ENCODE measurements at regions not wholly inside any gene's neighbourhood (a gene's known extent, or its start where the extent isn't known, plus 50 kb on each side); places are given as distances from the start of the nearest gene placed in this dataset.

GRCh38 chr9:116064970-116065369 is 88.6 kb upstream of the PAPPA start:
- no peak for DNase-seq

DNA sequence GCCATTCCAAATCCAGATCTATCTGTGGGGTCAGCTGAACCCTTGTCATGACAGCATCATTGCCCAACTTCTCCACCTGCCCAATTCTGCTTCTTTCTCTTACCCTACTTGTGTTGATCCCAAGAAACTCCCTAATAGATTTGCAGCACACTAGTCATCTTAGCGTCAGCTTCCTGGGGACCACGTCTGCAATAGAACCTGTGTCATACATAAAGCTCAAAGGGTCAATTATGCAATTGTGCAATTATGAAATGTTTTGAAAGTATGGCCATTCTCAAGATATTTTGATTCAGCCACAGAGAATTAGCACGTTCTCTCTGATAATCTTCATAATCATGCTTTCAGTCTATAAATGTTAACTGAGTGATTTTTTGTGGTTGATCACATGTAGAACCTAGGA is 87.4 kb upstream of the PAPPA start:
- no peak for DNase-seq

DNA sequence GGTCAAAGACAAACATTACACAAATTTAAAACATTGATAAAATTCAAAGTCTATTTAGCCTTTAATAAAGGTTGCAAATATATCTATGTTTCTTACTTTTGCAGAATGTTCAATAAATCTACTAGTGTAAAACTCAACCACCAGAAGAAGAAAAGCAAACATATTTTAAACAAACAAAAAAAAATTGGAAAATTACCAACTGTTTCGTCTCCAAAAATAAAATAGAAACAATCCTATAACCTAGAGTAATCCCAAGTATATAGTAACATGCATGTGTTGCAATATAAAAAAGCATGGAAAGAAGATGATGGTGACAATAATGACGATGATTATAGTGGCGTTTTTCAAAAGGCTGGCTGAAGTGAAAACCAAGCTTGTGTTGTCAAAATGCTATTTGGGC is 86.0 kb upstream of the PAPPA start:
- DNase-seq: no peak

GRCh38 chr9:116070256-116070914 is 83.2 kb upstream of the PAPPA start:
- no peak for DNase-seq

- DNase-seq: no peak
Measured at GRCh38 chr9:116072046-116072445, 81.5 kb upstream of the PAPPA start.

DNA sequence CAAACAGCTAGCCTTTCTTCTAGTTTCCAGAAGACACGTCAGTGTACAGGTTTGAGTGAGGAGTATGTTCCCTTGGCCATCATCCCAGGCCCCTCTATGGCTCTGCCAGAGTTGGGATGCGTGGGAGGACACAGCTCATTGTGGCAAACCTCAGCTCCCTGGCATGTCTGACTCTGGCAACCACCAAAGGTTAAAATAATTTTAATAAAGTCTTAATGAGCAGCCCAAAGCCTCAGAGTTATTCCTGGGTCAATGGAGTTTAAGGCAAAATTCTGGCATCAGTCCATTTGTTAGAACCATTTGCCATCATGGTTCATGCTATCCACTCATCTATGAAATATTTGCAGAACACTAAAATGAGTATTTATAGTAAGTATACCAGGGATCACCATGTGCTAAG is 79.8 kb upstream of the PAPPA start:
- DNase-seq: no peak

- no peak for DNase-seq
Measured at GRCh38 chr9:116074658-116075057, 78.9 kb upstream of the PAPPA start.

GRCh38 chr9:116075191-116075590 is 78.4 kb upstream of the PAPPA start:
- DNase-seq: no peak

DNA sequence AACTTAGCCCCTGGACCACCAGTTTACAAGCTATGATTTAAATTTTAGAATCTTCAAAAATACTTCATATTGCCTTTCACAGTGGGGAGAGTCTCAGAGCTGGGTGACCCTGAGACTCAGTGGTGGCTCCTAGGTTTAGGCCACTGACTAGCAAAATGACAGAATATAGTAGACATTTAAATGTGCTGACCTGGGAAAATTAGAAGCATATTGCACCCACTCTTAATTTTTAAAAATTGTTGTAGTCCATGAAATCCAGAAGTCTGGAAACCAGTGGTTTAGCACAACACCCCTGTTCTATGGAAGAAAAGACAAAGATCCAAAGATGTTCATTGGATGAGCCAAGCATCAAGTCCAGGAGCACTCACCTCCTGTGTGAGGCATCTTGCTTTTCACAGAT is 75.0 kb upstream of the PAPPA start:
- no peak for DNase-seq

DNA sequence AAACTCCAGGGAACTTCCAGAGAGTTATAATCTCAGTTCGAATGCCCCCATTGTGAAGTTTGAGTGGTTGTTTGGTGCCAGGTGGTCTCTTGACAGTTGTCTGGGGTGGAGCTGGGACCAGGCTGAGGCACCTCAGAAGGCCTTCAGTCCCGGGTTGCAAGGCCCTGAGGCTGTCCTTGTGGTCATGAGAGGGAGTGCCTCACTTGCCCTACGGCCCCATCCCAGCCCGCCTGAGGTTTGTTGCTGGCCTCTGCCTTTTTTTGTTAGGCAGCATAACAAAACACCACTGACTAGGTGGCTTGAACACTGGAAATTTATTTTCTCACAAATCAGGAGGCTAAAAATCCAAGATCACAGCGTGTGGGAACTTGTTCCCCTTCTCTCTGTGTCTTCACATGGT is 73.0 kb upstream of the PAPPA start:
- DNase-seq: no peak

DNA sequence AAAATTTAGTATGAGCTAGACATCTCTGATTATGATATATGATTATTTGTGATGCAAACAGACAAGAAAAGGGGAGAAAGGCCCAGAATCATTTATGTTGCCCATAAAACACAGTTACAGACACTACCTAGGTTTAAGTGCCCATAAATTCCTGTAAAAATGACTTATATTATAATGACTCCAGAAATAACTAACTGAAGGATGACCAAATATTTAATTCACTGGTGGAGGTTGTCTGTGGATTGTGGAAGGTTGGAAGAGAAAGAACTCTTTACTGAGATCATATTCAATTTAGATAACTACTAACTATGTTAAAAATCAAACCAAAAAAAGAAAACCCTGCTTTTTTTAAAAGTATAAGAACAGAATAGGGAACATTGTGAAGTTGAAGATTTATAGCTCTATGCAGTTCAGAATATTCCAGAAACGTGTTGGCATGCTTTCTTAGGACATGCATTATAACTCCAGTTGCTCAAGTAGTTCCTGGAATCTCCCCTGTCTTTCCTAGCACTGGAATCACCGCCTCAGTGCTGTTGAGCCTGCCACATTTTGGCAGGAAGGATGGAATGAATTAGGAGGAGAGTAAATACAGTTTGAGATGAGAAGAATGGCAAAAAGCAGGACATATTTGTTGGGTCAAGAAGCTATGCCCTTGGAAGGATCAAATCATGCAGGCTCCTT is 72.0 kb upstream of the PAPPA start:
- no peak for DNase-seq

- no peak for DNase-seq
Measured at GRCh38 chr9:116083837-116084236, 69.8 kb upstream of the PAPPA start.

GRCh38 chr9:116084497-116084896 is 69.1 kb upstream of the PAPPA start:
- no peak for DNase-seq

- no peak for DNase-seq
Measured at GRCh38 chr9:116087246-116087645, 66.3 kb upstream of the PAPPA start.

GRCh38 chr9:116087751-116088194 is 65.8 kb upstream of the PAPPA start:
- DNase-seq: no peak

DNA sequence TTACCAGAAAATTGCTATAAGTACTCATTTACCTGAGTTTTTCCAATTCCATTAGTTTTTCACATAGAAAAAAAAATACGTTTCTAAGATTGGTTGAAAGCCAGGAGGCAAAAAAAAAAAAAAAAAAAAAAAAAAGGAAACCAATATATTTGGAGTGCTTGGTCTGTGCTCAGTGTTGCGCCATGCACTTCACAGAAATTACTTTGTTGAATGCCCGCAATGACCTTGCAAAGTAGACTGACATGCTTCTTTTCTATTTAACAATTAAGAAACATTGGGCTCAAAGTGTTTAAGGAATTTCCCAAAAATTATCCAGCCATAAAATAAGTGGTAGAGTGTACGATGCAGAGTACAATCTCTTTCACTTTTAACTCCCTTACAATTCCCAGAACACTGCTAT is 65.2 kb upstream of the PAPPA start:
- DNase-seq: no peak

- no peak for DNase-seq
Measured at GRCh38 chr9:116090030-116090770, 63.4 kb upstream of the PAPPA start.

DNA sequence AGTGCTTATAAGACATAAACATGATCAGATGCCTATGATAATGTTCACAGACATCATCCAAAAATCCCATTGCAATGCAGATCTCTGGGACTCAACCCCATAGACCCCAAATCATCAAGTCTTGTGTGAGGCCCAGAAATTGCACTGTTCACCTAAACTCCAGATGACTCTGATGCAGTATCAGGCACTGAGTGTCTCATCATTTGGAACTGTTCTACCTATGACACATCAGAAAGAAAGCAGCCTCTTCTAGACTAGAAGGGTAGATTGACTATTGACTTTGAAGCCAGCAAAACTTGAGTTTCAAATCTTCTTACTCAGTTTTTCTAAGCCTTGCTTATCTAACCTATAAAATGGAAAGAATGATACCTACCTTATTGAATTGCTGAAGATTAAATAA is 58.7 kb upstream of the PAPPA start:
- DNase-seq: no peak

- DNase-seq: no peak
Measured at GRCh38 chr9:116095403-116095802, 58.2 kb upstream of the PAPPA start.

DNA sequence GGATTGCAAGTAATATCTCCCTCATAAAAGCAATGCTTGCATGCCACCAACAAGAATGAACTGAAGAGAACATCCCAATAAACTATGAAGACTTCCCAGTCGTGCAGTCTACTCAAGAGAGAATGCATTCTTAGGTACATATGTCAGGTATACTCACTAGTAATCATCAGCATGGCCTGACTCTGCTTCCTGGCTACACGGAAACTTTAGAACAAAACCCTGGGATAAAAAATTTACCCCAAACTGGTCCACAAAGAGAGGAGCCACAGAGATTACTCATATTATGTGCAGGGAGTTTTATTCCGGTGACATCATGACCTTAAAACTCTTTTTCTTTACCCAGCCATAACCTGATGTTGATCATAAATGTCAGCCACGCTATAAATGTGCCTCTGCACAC is 57.5 kb upstream of the PAPPA start:
- no peak for DNase-seq

- DNase-seq: no peak
Measured at GRCh38 chr9:116096853-116097252, 56.7 kb upstream of the PAPPA start.

DNA sequence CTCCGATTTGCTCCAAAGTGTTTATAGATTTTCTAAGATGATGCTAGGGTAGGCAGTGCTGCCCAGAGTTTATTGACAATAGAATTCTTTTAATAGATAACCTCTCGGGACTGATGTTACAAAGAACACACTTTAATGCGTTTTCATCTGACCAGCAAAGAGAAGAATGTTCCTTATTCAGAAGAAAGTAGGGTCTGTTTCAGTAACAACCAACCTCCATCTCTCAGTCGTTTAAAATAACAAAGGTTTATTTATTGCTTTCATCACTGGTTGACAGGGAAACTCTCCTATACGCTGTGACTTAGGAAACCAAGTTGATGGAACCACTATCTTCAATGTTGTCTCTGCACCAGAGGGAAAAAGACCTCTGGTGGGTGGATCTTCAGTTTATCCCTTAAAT is 55.1 kb upstream of the PAPPA start:
- no peak for DNase-seq

- no peak for DNase-seq
Measured at GRCh38 chr9:116099821-116100220, 53.8 kb upstream of the PAPPA start.

GRCh38 chr9:116100711-116101121 is 52.9 kb upstream of the PAPPA start:
- no peak for DNase-seq
